Spleen (tissue), 7 donors: ENCODE measurements at regions not wholly inside any gene's neighbourhood (a gene's known extent, or its start where the extent isn't known, plus 50 kb on each side); places are given as distances from the start of the nearest gene placed in this dataset.

Experiments
- CTCF ChIP-seq, 11 experiments: fragments of 200-600 bp in 7 of 11; fragments of 450-650 bp in 4 of 11; sonication (generic) in 4 of 11; IDR thresholded peaks in 8 of 11; conservative IDR thresholded peaks in 3 of 11; 1 replicate in 7 of 11; 2 replicates in 4 of 11; pipeline versions ENCODE4 v1.4.0 to v1.8.0; 2016 to 2021; ENCODE audit warnings: antibody characterized with exemption in 11 of 11, inconsistent platforms in 4 of 11, mild to moderate bottlenecking in 1 of 11
- POLR2A ChIP-seq, 3 donors: fragments of 450-650 bp; IDR thresholded peaks; one replicate each; pipeline ENCODE4 v1.5.1; 2017; ENCODE audit warnings: antibody characterized with exemption in 3 of 3, mild to moderate bottlenecking in 1 of 3
- donor health status: DM: no; HTN: no; CAD: no; lungs with moderate emphysema.
- donor health status: DM: no; HTN: no; CAD: no.
- donor health status: DM: no; HTN: no; CAD: no.

- no peak for TF ChIP-seq CTCF (IDR thresholded peaks at IDR 0.05 in 8 of 11, conservative IDR thresholded peaks at IDR 0.05 in 3 of 11)
- no peak for TF ChIP-seq POLR2A (IDR thresholded peaks at IDR 0.05)
Observed at GRCh38 chr12:89192429-89192828, 159.9 kb downstream of the DUSP6 start.
